ENCODE measurements at regions not wholly inside any gene's neighbourhood (a gene's known extent, or its start where the extent isn't known, plus 50 kb on each side); places are given as distances from the start of the nearest gene placed in this dataset.

DNA sequence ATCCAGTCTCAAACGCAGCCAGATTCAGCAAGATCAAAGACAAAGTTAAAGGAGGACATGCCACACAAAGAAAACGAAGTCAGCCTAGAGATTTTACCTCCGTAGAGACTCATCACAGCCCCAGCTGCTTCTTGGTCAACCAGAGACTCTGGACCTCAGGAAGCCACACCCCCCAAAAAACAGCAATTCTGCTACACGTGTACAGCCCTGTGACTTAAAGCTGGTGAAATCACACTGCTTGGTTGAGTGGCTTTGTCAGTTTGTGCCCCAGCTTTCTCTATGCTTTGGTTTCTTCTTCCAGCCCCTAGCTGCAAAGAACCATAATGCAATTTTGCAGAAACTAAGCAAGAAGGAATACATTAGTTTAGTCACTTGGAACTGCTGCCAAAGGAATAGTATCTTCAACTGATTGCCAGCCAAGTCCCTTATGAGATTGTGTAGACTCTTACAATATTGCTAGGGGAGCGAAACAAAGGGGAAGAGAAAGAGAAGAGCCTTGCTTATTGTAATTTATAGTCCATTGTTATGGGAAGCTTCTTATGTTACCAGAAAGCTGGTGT lies 158.8 kb upstream of the ZNF462 start:
- TF ChIP-seq SP1 (IDR thresholded peaks at IDR 0.05) (no peak), TARDBP (IDR thresholded peaks at IDR 0.05) (no peak), ZNF384 (IDR thresholded peaks at IDR 0.05) (no peak)
